Thoracic aorta (tissue), 2 donors: ENCODE measurements at regions not wholly inside any gene's neighbourhood (a gene's known extent, or its start where the extent isn't known, plus 50 kb on each side); places are given as distances from the start of the nearest gene placed in this dataset.

Experiments
- ATAC-seq: fragments of 150-250 bp; one replicate; pipeline ENCODE4 v1.8.0; 2017; ENCODE audit warnings: low read depth; ENCODE audit not compliant: insufficient number of reproducible peaks, low FRiP score
- DNase-seq: peaks from one replicate; pipeline ENCODE4 v3.0.0-alpha.2; 2020; ENCODE audit warnings: low spot score
- H3K27ac ChIP-seq, 2 donors: fragments of 200-600 bp; sonication (generic); 1 replicate in 1 of 2; 2 replicates in 1 of 2; pipeline ENCODE4 v1.5.1; 2016; ENCODE audit warnings: mild to moderate bottlenecking in 2 of 2, moderate library complexity in 2 of 2
- H3K27me3 ChIP-seq: fragments of 200-600 bp; sonication (generic); replicated peaks from 2 replicates; pipeline ENCODE4 v1.6.0; 2016; ENCODE audit warnings: mild to moderate bottlenecking; ENCODE audit not compliant: insufficient read depth
- H3K36me3 ChIP-seq: fragments of 200-600 bp; sonication (generic); one replicate; pipeline ENCODE4 v1.5.1; 2016
- H3K4me1 ChIP-seq, 2 donors: fragments of 200-600 bp; sonication (generic); 1 replicate in 1 of 2; 2 replicates in 1 of 2; pipeline versions ENCODE4 v1.5.1 to v1.6.0; 2016; ENCODE audit warnings: low read depth in 2 of 2, mild to moderate bottlenecking in 1 of 2; ENCODE audit not compliant: control insufficient read depth in 1 of 2
- H3K4me3 ChIP-seq: fragments of 200-600 bp; sonication (generic); 2 replicates; pipeline ENCODE4 v1.5.1; 2016; ENCODE audit warnings: mild to moderate bottlenecking
- H3K9me3 ChIP-seq: fragments of 200-600 bp; sonication (generic); 2 replicates; pipeline ENCODE4 v1.5.1; 2016
- TF ChIP-seq, protein P1 (sequence below): fragments of 200-600 bp; sonication (generic); IDR thresholded peaks from one replicate; pipeline ENCODE4 v1.5.1; 2019; ENCODE audit warnings: antibody characterized with exemption

DNA sequence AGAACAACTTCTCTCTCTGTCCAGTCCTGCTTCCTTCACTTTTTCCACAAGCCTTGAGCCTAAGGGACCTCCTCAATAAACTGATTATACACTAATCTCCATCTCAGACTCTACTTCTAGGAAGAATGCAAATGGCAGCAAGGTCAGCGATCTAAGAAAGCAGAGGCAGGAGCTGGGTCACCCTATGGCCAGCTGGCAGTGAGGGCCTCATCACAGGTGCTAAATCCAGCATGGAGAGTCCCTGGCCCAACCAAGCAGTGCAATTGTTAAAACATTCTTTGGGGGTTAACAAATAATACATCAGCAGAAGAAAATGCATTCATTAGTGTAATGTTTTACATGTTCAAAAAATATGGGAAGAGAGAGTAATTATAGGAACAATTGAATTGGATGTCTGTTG is 416.0 kb downstream of the SIPA1L2 start:
- ATAC-seq = no peak
- no peaks in the 10 kb centered on the region for H3K9me3 ChIP-seq
- no peak overlapping the region for H3K4me3 ChIP-seq
- H3K27me3 ChIP-seq = no peaks in the 10 kb centered on the region
- H3K27ac ChIP-seq = no peak overlapping the region
- TF ChIP-seq, protein P1, sequence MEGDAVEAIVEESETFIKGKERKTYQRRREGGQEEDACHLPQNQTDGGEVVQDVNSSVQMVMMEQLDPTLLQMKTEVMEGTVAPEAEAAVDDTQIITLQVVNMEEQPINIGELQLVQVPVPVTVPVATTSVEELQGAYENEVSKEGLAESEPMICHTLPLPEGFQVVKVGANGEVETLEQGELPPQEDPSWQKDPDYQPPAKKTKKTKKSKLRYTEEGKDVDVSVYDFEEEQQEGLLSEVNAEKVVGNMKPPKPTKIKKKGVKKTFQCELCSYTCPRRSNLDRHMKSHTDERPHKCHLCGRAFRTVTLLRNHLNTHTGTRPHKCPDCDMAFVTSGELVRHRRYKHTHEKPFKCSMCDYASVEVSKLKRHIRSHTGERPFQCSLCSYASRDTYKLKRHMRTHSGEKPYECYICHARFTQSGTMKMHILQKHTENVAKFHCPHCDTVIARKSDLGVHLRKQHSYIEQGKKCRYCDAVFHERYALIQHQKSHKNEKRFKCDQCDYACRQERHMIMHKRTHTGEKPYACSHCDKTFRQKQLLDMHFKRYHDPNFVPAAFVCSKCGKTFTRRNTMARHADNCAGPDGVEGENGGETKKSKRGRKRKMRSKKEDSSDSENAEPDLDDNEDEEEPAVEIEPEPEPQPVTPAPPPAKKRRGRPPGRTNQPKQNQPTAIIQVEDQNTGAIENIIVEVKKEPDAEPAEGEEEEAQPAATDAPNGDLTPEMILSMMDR = no peak
- no peaks in the 10 kb centered on the region for H3K36me3 ChIP-seq
- no peak for DNase-seq
- H3K4me1 ChIP-seq = no peaks in the 10 kb centered on the region

DNA sequence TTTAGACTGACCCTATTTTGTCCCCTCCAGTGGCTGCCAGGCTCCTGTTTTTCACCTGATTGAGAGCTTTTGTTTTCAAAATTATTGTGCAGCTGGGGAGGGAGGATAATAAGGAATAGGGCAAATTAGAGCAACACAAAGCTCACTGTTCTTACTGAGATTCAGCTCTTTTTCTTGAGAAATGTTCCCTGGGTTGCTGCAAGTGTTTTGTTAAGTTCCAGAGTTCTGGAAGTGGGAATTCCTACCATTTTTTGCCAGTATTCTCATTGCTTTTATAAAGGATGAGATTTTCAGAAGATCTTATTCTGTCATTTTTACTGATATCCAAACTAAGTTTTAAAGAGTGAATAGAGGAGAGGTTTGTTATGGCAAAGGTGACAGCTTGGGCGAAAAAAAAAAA is 417.7 kb downstream of the SIPA1L2 start:
- Histone ChIP-seq H3K4me3 (no peak overlapping the region), H3K27me3 (no peaks in the 10 kb centered on the region), H3K27ac (no peak overlapping the region), H3K36me3 (no peaks in the 10 kb centered on the region), H3K9me3 (no peaks in the 10 kb centered on the region), H3K4me1 (no peaks in the 10 kb centered on the region)
- DNase-seq (no peak), ATAC-seq (no peak)
- TF ChIP-seq, protein P1 = no peak

DNA sequence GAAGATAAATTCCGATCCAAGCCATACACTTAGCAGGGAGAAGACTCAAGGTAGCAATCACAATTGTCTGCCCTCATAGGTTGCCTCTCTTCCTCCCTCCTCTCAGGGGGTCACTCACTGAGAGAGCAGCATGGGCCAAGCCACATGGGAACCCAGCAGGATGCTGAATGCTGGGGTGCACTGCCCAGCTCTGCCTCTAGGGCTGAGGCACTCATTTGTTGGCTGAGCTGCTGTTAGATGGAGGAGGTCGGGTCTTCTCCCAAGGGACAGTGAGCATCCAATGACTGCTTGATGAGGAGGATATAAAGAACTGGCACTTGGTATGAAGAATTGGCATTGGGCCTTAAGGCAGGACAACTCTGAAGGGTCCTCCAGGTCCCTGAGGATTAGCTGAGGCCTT is 418.8 kb downstream of the SIPA1L2 start:
- no peak overlapping the region for H3K27ac ChIP-seq
- ATAC-seq (no peak), DNase-seq (no peak)
- H3K9me3 ChIP-seq = no peaks in the 10 kb centered on the region
- no peak overlapping the region for H3K4me3 ChIP-seq
- no peaks in the 10 kb centered on the region for H3K36me3 ChIP-seq
- no peaks in the 10 kb centered on the region for H3K4me1 ChIP-seq
- TF ChIP-seq, protein P1 = no peak
- no peaks in the 10 kb centered on the region for H3K27me3 ChIP-seq

DNA sequence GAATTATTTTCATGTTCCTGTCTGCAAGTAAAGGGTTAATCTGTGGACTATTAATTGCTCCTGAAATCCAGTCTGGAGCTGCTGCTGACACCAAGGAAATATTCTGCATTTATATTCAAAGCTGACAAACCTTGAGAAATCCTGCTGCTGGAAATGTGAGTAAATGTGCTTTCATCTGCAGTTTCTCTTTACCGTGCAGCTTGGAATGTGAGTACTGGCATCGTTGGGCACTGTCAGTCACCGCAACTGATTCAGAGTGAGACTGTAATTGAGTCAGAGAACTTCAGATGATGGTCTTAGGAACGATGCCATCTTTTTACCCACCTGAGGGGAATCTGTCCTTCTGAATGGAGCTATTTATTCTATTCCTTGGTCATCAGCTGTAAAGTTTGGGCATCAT is 420.6 kb downstream of the SIPA1L2 start:
- H3K4me3 ChIP-seq = no peak overlapping the region
- TF ChIP-seq, protein P1 = no peak
- DNase-seq = no peak

DNA sequence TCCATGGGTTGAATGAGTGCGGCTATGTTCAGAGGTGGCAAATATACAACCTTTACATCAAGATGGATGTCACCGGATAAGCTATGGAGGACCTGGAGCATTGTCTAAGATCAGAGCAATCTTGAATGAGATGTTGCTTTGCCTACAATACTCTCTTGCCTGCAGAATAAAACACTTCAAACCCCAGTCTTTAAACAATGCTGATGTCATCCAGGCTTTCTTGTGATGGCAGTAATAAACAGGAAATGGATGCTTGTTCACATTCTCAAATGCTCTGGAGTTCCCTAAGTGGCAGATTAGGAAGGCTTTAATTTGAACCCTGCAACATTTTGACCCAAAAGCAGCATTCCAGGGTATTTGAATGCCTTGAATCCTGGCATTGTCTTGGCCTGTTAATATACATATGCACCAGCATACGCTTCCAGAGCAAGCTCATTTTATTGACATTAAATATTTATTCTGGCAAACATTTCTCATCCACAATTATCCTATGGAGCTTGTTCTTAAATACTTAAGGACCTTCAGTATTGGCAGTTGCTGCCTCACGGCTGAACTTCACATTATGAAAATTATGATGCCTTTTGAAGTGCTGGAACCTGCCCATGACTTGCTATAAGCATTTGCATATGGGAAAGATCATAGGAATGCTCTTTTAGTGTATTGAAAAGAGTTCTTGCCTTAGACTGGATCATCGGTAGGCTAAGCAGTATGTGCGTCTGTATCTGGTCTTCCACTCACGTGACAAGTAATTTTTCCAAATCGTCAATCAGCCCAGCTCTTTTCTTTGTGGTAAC is 422.7 kb downstream of the SIPA1L2 start:
- Histone ChIP-seq H3K9me3 (no peaks in the 10 kb centered on the region), H3K36me3 (no peaks in the 10 kb centered on the region), H3K27ac (no peak overlapping the region), H3K27me3 (no peaks in the 10 kb centered on the region), H3K4me1 (no peaks in the 10 kb centered on the region), H3K4me3 (no peak overlapping the region)
- TF ChIP-seq, protein P1 = no peak
- ATAC-seq (no peak), DNase-seq (no peak)

More for the DNA sequence above, 420.6 kb downstream of the SIPA1L2 start:
- ATAC-seq = no peak
- no peaks in the 10 kb centered on the region for H3K36me3 ChIP-seq
- no peaks in the 10 kb centered on the region for H3K9me3 ChIP-seq
- no peaks in the 10 kb centered on the region for H3K27me3 ChIP-seq
- H3K4me1 ChIP-seq = no peaks in the 10 kb centered on the region
- H3K27ac ChIP-seq = no peak overlapping the region
